ACC112 (cell line): ENCODE measurements at regions not wholly inside any gene's neighbourhood (a gene's known extent, or its start where the extent isn't known, plus 50 kb on each side); places are given as distances from the start of the nearest gene placed in this dataset.

Experiments used
- H2AFZ ChIP-seq: fragments of 200-600 bp; sonication (generic); one replicate; pipeline ENCODE4 v1.6.0; 2017; ENCODE audit warnings: antibody characterized with exemption, low read length; ENCODE audit not compliant: unreplicated experiment
- H3K27ac ChIP-seq: fragments of 200-600 bp; sonication (generic); 2 replicates; pipeline ENCODE4 v1.5.1; 2014; ENCODE audit warnings: low read depth, mild to moderate bottlenecking, antibody characterized with exemption, low read length, moderate library complexity
- H3K27me3 ChIP-seq: fragments of 200-600 bp; sonication (generic); 2 replicates; pipeline ENCODE4 v1.6.1; 2014; ENCODE audit warnings: mild to moderate bottlenecking, antibody characterized with exemption, low read length, moderate library complexity, mixed read lengths; ENCODE audit not compliant: insufficient read depth
- H3K36me3 ChIP-seq: fragments of 200-600 bp; sonication (generic); 2 replicates; pipeline ENCODE4 v1.6.1; 2016; ENCODE audit warnings: mild to moderate bottlenecking, antibody characterized with exemption, low read length, moderate library complexity, mixed read lengths; ENCODE audit not compliant: insufficient read depth
- H3K4me1 ChIP-seq: fragments of 200-600 bp; sonication (generic); one replicate; pipeline ENCODE4 v1.6.1; 2016; ENCODE audit warnings: low read length, mixed read lengths; ENCODE audit not compliant: insufficient read depth, unreplicated experiment, control insufficient read depth
- H3K4me3 ChIP-seq: fragments of 200-600 bp; sonication (generic); 2 replicates; pipeline ENCODE4 v1.5.1; 2014; ENCODE audit warnings: mild to moderate bottlenecking, low read depth, low read length
- H3K79me2 ChIP-seq: fragments of 200-600 bp; sonication (generic); one replicate; pipeline ENCODE4 v1.6.0; 2016; ENCODE audit warnings: low read length; ENCODE audit not compliant: control insufficient read depth, unreplicated experiment, insufficient read depth

DNA sequence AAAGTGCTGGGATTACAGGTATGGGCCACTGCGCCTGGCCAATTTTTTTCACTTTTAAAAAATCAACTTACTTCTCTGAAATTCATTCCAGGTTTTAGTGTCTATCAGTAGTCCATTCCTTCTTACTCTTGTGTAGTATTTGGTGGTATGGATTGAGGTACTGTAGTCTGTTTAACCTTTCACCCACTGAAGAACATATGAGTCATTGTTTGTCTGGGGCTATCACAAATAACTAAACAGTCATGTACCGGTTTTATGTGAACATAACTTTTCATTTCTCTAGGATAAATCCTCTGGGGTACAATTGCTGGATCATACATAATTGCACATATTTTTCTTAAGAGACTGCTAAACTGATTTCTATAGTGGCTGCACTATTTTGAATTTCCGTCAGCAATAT lies 1188.0 kb upstream of the CDH9 start:
- Histone ChIP-seq H3K27ac (no peak overlapping the region), H3K4me3 (no peak overlapping the region), H3K79me2 (no peaks in the 10 kb centered on the region), H3K4me1 (no peaks in the 10 kb centered on the region), H2AFZ (no peak overlapping the region), H3K36me3 (no peaks in the 10 kb centered on the region), H3K27me3 (no peaks in the 10 kb centered on the region)

DNA sequence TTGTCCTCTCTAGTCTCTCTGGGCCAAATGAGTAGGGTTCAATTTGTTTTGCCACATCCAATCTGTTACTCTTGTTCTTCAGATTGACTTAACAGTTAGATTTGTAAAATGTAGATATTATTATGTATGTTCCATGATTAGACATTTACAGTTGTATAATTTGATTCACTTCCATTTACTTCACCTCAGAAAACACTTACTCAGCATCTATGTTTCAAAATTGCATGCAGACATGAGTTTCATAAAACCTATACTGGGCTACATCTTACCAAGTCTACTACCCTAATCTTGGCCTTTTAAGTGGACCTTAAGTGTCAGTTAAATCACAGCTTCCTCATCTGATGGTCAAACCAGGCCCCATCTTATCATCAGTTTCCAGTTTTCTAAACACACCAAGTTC lies 1181.2 kb upstream of the CDH9 start:
- Histone ChIP-seq H3K27ac (no peak overlapping the region), H3K79me2 (no peaks in the 10 kb centered on the region), H3K4me3 (no peak overlapping the region), H3K4me1 (no peaks in the 10 kb centered on the region), H2AFZ (no peak overlapping the region), H3K27me3 (no peaks in the 10 kb centered on the region), H3K36me3 (no peaks in the 10 kb centered on the region)

DNA sequence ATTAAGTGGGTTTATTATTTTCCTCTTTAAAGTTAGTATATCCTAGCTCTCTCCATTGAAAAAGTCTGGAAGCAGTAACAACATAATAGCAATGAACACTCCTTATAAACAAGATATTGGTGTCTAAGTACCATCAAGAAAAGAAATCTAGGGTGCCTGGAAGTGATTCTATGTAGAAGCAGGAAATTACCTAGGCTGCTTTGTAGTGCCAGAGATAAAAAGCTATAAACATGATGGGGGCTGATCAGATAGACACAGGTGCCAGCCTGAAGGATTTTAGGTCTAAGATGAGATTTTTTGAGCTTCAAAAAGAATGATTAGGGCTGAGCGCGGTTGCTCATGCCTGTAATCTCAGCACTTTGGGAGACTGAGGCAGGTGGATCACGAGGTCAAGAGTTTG lies 1179.3 kb upstream of the CDH9 start:
- Histone ChIP-seq H3K27me3 (no peaks in the 10 kb centered on the region), H3K27ac (no peak overlapping the region), H2AFZ (no peak overlapping the region), H3K4me3 (no peak overlapping the region), H3K36me3 (no peaks in the 10 kb centered on the region), H3K4me1 (no peaks in the 10 kb centered on the region), H3K79me2 (no peaks in the 10 kb centered on the region)

DNA sequence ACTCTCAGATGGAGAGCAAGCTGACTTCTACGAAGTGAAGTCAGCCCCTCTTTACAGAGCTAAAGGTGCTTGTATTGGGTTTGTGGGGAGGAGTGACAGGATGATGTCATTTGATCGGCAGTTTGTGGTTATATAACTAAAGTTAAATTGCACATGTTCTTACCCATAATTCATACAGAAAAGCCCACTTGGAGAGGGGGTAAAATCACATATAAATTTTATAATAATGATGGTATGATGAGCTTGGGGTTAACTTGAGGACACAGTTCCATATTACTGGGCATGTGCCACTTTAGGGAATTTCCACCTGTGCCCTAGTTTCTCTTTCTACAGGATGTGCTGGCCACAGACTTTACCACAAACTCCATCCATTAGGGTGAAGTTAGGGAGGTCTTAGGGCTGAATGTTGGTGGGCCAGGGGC lies 1178.6 kb upstream of the CDH9 start:
- H3K27me3 ChIP-seq: no peaks in the 10 kb centered on the region
- no peaks in the 10 kb centered on the region for H3K36me3 ChIP-seq
- H3K4me1 ChIP-seq: no peaks in the 10 kb centered on the region
- no peak overlapping the region for H2AFZ ChIP-seq
- H3K27ac ChIP-seq: no peak overlapping the region
- H3K79me2 ChIP-seq: no peaks in the 10 kb centered on the region
- H3K4me3 ChIP-seq: no peak overlapping the region

DNA sequence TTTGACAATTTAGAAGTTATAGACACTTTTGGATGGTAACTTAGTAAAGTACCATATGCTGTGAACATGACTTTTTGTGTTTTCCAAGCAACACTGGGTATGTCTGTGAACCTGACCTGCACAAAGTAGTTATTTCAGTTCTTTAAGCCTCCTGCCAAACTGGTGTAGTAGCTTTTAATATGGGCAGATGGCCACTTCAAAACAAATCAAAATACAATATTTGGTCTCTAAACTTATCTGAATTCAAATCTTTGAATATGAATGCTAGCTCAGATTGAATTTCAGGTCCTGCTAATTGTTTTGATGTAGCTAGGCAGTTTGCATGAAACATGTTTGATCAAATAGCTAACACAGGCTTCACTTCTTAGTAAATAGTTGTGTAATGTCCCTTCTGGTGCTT lies 1176.7 kb upstream of the CDH9 start:
- Histone ChIP-seq H3K4me3 (no peak overlapping the region), H3K36me3 (no peaks in the 10 kb centered on the region), H3K4me1 (no peaks in the 10 kb centered on the region), H3K27me3 (no peaks in the 10 kb centered on the region), H3K27ac (no peak overlapping the region), H2AFZ (no peak overlapping the region), H3K79me2 (no peaks in the 10 kb centered on the region)

DNA sequence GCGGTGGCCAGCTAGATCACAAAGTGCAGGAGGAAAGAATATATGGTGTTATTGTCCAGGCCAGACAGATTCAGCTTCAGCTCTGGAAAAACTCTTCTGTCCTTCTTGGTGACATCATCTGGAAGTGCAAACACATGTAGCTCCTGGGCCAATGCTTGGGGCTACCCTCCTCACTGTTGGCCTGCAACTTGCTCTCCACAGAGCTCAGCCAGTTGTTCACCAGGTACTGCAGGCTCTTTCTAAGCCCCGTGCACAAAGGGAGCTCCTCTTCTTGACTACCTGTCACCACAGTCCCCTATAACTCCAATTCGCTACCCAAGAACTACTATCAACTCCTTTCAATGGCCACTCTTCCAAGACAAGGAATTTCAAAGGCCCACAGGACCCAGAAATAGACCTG lies 1175.9 kb upstream of the CDH9 start:
- Histone ChIP-seq H3K4me1 (no peaks in the 10 kb centered on the region), H3K27me3 (no peaks in the 10 kb centered on the region), H3K79me2 (no peaks in the 10 kb centered on the region), H3K36me3 (no peaks in the 10 kb centered on the region), H3K4me3 (no peak overlapping the region), H2AFZ (no peak overlapping the region), H3K27ac (no peak overlapping the region)

DNA sequence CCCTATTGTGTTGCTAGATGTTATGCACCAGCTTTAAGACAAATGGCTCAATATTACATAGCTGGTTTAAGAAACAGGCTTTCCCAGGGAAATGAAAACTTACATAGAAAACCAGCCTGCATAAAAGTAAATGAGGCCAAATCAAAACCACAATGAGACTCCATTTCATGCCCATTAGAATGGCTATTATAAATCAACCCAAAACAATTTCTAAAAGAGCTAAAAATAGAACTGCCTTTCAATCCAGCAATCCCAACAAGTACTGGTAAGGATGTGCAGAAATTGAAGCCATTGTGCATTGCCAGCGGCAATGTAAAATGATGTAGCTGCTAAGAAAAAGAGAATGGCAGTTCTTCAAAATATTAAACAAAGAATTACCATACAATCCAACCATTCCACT lies 1170.0 kb upstream of the CDH9 start:
- Histone ChIP-seq H3K4me1 (no peaks in the 10 kb centered on the region), H3K27me3 (no peaks in the 10 kb centered on the region), H3K4me3 (no peak overlapping the region), H3K79me2 (no peaks in the 10 kb centered on the region), H3K27ac (no peak overlapping the region), H3K36me3 (no peaks in the 10 kb centered on the region), H2AFZ (no peak overlapping the region)

DNA sequence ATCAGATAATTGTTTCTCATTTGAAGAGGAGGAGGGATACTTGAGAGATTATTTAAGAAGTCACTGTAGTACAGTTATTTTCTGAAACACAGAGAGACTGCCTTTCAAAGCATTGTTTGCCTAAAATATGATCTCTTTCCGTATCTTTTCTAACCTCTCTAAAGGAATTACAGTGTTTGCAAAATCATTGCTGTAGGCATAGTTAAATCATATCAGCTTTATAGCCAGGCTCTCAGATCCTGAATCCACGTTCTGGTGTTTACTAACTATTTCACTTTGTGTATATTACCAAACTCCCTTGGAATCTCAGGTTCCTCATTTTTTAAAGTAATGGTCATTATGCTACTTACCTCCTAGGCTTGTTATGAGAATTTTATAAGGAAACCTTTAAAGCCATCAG lies 1151.6 kb upstream of the CDH9 start:
- Histone ChIP-seq H3K27me3 (no peaks in the 10 kb centered on the region), H3K36me3 (no peaks in the 10 kb centered on the region), H3K4me1 (no peaks in the 10 kb centered on the region), H3K27ac (no peak overlapping the region), H3K79me2 (no peaks in the 10 kb centered on the region), H3K4me3 (no peak overlapping the region), H2AFZ (no peak overlapping the region)

DNA sequence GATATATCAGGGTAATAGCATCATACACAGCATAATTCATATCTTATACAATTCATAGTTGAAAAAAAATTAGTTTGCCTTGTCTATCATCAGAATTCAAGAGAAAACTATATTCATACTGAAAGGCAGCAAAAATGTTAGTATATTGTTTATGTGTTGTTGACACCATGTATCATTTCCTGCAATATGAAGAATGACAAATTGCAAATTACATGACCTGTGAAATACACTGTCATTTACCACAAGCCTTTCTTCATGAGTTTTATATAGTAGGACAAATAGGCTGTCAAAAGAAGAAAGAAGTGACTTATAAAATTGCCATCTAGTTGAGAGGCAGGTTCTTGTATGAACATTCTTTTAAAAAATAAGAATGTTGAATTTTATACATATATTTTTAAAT lies 1136.3 kb upstream of the CDH9 start:
- Histone ChIP-seq H3K27ac (no peak overlapping the region), H3K79me2 (no peaks in the 10 kb centered on the region), H3K4me3 (no peak overlapping the region), H3K4me1 (no peaks in the 10 kb centered on the region), H3K27me3 (no peaks in the 10 kb centered on the region), H2AFZ (no peak overlapping the region), H3K36me3 (no peaks in the 10 kb centered on the region)

DNA sequence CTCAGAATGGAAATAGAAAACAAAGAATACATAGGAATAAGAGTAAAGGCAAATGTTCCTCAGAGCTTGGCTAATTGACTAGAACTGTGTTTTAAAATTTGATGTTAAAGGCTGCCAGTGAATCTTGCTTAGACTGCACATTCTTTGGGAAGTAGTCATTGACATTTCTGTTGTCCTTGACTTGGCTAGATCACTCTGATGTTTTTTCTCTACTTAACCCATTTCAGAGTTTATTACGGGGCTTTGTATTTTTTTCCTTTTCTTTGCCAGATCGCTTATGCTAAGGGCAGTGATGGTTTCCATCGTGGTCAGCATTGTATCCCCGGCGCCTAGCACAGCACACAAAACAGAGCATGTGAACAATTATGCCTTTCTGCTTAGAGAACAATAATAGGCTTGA lies 1126.7 kb upstream of the CDH9 start:
- H2AFZ ChIP-seq: no peak overlapping the region
- no peaks in the 10 kb centered on the region for H3K36me3 ChIP-seq
- no peaks in the 10 kb centered on the region for H3K27me3 ChIP-seq
- no peak overlapping the region for H3K4me3 ChIP-seq
- no peaks in the 10 kb centered on the region for H3K79me2 ChIP-seq
- H3K4me1 ChIP-seq: no peaks in the 10 kb centered on the region
- H3K27ac ChIP-seq: no peak overlapping the region

DNA sequence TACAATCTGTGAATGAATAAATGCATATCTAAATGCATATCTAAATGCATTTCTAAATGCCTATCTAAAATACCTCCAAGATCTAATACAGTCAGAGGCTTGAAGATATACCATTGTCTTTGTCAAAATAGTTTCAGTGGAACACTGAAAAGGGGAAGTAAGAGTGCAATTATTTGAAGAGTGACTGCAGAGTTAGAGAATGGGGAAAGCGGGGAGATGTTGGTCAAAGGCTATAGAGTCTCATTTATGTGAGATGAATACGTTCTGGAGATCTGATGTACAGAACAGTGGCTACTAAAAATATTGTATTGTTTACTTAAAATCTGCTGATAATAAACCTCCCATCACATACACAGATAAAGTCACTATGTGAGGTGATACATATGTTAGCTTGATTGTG lies 1126.2 kb upstream of the CDH9 start:
- H3K36me3 ChIP-seq: no peaks in the 10 kb centered on the region
- no peaks in the 10 kb centered on the region for H3K4me1 ChIP-seq
- H3K79me2 ChIP-seq: no peaks in the 10 kb centered on the region
- no peak overlapping the region for H3K4me3 ChIP-seq
- no peak overlapping the region for H2AFZ ChIP-seq
- no peak overlapping the region for H3K27ac ChIP-seq
- no peaks in the 10 kb centered on the region for H3K27me3 ChIP-seq

DNA sequence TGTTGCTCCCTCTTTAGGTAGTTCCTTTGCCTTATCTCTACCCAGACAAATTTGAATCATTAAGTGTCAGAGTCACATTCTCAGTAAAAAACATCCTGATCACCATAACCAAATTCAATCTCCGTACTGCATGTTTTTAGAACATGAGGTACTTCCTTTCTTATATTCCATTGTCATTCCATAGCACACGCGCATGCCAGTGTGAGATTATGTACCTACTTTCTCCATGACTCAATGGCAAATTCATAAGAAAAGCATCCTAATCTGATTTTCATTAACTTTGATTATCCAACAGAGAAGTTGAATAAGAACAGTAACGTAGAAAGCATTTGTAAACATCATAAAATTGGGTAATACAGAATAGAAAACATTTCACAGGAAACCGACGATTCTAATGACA lies 1118.6 kb upstream of the CDH9 start:
- no peaks in the 10 kb centered on the region for H3K36me3 ChIP-seq
- no peak overlapping the region for H3K4me3 ChIP-seq
- H2AFZ ChIP-seq: no peak overlapping the region
- H3K27ac ChIP-seq: no peak overlapping the region
- no peaks in the 10 kb centered on the region for H3K4me1 ChIP-seq
- H3K79me2 ChIP-seq: no peaks in the 10 kb centered on the region
- H3K27me3 ChIP-seq: no peaks in the 10 kb centered on the region
